ENCODE measurements at regions not wholly inside any gene's neighbourhood (a gene's known extent, or its start where the extent isn't known, plus 50 kb on each side); places are given as distances from the start of the nearest gene placed in this dataset.

DNA sequence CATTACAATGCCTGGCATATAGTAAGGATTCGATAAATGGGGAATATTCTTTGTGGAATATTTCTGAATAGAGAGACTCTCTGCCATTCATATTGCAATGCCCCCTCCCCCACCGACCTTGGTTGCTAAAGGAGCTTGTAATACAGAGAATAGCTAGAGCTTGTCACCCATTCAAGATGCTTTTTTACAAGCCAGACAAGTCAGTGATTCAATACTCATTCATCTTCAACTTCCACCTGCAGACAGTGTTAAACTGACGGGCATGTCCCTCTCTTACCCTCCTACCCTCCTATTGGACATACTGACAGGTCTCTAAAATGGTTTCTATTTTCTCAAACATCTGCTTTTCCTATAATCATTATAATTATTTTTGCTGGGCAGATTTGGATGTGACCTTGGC lies 257.4 kb downstream of the KCNJ2 start:
- TF ChIP-seq, protein P1, sequence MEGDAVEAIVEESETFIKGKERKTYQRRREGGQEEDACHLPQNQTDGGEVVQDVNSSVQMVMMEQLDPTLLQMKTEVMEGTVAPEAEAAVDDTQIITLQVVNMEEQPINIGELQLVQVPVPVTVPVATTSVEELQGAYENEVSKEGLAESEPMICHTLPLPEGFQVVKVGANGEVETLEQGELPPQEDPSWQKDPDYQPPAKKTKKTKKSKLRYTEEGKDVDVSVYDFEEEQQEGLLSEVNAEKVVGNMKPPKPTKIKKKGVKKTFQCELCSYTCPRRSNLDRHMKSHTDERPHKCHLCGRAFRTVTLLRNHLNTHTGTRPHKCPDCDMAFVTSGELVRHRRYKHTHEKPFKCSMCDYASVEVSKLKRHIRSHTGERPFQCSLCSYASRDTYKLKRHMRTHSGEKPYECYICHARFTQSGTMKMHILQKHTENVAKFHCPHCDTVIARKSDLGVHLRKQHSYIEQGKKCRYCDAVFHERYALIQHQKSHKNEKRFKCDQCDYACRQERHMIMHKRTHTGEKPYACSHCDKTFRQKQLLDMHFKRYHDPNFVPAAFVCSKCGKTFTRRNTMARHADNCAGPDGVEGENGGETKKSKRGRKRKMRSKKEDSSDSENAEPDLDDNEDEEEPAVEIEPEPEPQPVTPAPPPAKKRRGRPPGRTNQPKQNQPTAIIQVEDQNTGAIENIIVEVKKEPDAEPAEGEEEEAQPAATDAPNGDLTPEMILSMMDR (conservative IDR thresholded peaks at IDR 0.05; ENCODE audit: low read length): no peak
- TF ChIP-seq EZH2phosphoT487 (IDR thresholded peaks at IDR 0.05; ENCODE audit: borderline replicate concordance): no peak

All from Loucy (cell line).